Hindlimb muscle (tissue), 1 donor: ENCODE measurements at regions not wholly inside any gene's neighbourhood (a gene's known extent, or its start where the extent isn't known, plus 50 kb on each side); places are given as distances from the start of the nearest gene placed in this dataset.

ENCODE experiments used
- DNase-seq: peaks from one replicate; pipeline ENCODE4 v3.0.0-alpha.2; 2013

DNA sequence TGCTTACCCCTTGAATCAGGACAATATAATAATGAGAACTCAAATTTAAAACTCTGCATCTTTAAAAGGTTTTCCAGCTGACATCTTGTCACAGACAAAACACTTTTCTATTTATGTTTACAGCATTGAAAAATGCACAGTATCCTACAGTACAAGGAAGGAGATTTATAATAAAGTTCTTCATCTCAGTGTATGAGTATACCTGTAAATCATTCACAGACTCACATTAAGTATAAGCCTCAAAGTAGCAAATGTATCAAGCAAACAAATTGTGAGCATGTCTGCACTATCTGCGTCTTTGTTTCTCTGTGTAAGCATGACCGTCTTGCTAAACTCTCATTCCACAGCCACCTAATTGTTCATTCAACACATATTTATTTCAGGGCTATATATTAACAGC is 52.8 kb downstream of the PPP1R2C start:
- DNase-seq, result no peak

GRCh38 chrX:42720209-42720608 is 57.8 kb downstream of the PPP1R2C start:
- no peak for DNase-seq

GRCh38 chrX:42715701-42716262 is 62.2 kb downstream of the PPP1R2C start:
- DNase-seq, result no peak

DNA sequence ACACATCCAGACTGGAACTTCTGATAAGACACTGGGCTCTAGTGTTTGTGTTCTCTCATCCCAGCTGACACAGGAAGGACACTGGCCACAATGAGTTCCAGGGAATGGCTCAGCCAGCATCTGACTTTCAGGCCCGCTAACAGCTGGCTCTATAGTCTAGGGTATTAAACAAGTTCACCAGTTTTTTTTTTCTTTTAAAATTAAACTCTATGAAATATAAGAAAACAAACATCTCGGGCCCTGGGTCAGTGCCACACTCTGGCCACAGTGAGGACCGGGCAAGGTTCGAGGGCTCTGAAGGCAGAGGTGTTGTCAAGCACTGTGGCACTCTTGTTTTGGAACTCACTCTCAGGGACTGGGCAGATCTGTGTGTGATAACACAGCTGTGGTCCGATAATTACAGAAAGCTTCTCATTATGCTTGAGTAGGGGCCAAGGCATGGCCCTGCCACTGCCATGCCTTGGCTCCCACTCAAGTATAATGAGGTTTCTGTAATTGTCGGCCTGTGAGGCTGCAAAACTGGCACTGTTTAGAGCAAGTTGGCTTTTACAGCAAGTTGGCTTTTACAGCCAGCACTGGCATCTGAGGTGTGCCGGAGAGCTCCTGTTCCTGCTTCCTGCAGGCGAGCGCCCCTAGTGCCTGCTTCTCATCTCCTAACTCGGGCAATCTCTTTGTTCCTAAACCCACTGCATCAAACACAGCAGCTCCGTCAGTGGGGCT is 62.8 kb downstream of the PPP1R2C start:
- DNase-seq, result no peak

- DNase-seq, result no peak
These were observed 67.5 kb downstream of the PPP1R2C start for GRCh38 chrX:42710452-42710851.

DNA sequence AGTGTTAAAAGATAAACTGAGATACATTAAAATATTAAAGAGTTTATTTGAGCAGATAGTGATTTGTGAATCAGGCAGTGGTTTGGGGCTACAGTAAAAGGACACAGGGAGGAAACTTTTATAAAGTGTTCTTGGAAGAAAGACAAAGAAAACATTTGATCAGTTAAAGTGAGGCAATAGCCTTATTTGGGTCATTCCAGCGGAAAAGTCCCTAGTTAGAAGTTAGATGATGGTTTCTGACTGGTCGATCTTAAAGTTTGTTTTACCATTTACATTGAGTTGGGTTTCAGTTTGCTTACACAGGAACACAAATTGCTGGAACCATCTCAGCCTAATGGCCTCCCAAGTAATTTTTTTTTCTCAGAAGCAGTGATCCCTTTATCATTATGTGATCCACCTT is 69.7 kb downstream of the PPP1R2C start:
- no peak for DNase-seq

DNA sequence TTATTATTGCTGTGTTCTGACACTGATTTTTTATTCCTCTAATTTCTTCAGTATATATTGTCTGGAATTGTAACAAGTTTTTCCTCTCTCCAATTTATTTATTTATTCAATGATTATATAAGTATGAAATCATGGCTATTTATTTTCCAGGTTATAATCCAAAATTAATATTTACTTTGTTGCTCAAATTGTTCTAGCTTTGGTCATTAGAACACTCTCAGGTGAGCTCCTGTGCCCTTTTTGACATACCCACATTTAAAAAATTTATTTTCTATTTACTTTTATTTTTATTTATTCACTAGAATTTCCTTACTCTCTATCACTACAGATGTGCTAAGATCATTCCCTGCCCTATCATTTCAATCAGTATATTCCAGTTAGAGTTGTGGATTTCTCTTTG is 70.2 kb downstream of the PPP1R2C start:
- no peak for DNase-seq

DNA sequence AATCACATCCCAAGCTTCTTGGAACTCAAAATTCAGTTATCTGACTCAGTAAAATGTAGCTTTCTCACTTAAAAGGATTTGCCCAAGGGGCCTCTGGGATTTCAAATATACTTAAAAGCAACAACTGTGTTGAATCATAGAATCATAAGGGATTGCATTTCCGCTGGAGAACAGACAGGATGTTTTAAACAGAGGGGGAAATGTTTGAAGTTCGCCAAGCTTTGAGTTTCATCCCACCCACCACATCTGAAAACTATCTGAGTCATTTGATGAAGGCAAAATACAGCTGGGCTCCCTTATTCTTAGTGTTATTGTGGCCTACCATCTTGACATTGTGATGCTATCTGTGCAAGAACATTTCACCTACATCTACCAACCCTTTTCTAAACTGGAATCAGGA is 73.5 kb downstream of the PPP1R2C start:
- no peak for DNase-seq

- no peak for DNase-seq
These were observed 80.4 kb downstream of the PPP1R2C start for GRCh38 chrX:42697544-42697943.

GRCh38 chrX:42696536-42697124 is 81.3 kb downstream of the PPP1R2C start:
- DNase-seq, result no peak

GRCh38 chrX:42695800-42696358 is 82.1 kb downstream of the PPP1R2C start:
- DNase-seq, result no peak

DNA sequence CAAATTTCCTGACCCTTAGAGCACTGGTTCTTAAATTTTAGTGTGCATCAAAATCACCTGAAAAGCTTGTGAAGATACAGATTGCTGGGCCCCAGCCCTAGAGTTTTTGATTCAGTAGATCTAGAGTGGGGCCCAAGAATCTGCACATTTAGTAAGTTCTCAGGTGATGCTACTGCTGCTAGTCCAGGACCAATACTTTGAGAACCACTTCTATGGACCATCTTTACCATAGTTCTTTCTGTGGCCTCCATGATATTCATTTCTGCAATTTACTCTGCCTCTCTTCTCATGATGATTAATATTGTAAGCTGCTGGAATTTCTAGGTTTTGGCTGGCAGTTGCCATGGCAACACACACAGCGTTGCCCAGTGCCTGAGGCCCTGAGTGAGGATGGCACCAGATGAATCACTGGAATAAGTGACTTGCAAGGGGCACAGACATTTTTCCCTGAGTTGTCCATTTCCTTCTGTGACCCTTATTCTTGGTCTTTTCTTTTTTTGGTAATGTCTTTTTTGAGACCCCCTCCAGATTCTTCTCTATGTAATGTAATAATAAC is 83.6 kb downstream of the PPP1R2C start:
- DNase-seq, result no peak

DNA sequence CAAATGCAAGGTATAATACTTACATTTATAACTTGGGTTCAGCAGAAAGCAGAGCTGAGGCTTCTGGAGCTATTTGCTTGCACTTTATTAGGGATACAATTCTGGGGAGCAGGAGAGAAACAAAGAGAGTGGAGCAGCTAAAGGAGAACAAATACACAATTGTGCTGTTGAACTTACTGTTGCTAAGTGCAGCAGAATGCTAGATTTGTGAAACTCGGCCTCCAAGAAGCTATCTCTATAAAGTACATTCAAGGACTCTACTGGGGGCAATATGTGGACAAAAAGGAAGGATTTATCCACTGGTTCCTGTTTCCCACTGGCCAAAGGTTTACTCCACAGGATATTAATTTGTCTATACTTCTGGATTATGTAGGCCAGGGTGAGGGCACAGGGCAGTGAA is 86.8 kb downstream of the PPP1R2C start:
- DNase-seq, result no peak

DNA sequence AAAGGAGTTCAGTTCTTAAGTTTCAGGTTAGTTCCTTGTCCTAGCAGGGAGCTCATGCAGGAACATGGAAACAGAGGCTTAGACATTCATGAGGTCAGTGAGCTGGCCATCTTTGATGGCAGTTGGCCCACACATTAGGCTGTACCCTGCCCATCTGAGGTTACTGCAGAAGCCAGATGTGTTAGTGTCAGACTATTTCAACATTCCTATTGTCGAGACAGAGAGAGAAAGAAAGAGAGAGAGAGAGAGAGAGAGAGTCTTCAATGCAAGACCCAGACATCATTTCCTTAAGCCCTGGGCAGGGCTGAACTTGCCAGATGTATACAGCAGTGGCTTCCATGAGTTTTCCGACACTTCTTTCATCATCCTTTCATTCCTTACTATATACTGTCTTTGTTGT is 91.3 kb downstream of the PPP1R2C start:
- no peak for DNase-seq

DNA sequence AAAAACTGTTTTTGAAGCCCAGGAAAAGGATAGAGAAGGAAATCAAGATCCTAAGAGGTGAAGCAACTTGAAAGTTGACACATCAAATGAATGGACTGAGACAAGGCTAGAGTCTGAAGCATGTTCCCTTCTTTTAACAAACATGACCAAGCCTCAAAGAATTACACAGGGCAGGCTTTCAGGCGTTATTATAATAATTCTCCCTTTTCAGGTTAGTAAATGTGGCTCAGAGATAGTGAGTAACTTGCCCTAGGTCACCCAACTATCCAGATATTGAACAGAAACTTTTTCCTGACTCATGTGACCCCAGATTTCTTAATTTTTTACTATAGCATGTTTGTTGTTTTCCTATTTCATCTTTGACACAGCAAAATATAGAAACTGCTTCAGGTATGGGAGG is 91.7 kb downstream of the PPP1R2C start:
- DNase-seq, result no peak

DNA sequence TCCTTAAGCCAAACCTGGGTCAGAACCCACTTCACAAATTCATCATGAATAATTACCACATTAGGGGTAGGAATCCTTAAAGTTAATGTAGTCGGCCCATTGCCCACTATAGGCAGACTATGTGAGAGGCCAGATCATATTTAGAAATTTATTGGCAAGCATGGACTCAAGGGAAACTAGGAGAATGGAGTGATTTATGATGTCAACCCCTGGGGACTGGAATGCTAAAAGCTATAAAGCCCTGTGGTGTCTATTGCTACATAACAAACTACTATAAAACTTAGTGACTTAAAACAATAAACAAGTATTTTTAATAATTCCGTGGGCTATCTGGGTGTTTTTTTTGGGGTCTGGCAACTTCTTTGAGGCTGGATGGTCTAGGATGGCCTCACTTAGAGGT is 93.9 kb downstream of the PPP1R2C start:
- DNase-seq, result no peak

GRCh38 chrX:42680666-42681065 is 97.3 kb downstream of the PPP1R2C start:
- DNase-seq, result peak; percentile 20

- no peak for DNase-seq
These were observed 99.8 kb downstream of the PPP1R2C start for GRCh38 chrX:42678133-42678532.

DNA sequence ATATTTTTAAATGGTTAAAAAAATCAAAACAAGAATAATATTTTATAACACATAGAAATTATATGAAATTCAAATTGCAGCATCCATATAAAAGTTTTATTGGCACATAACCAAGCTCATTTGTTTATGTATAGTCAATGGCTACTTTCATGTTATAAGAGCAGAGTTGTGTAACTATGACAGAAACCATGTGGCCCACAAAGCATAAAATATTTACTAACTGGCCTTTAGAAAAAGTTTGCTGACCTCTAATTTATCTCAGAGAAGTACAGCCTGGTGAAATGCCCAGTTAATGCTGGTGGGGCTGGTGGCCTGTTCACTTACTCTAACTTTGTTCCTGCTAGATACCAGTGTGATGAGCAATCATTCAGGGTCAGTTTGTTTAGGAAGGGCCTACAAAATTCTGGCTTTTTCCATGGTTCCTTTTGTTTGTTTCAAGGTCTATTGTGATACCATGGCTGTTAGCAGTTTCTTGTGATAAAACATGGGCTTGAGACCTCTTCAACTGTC is 104.6 kb downstream of the PPP1R2C start:
- DNase-seq, result no peak

DNA sequence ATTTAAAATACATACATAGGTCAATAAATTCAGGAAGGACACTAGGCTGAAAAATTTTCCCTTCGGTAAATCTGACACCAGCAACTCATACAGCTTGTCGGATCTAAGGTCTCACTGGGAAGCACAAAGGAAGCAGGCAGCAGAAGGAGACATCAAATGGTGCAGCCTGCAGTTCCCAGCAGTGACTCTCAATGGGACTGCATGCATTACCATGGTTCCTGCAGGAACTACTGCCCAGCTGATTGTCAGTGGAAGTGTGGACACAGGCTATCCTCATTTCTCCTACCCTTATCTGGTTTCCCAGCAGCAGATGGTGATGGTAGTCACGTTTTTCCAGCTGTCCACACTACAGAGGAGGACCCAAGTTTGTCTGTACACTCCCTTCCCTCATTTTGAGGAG is 113.3 kb downstream of the PPP1R2C start:
- DNase-seq, result no peak

DNA sequence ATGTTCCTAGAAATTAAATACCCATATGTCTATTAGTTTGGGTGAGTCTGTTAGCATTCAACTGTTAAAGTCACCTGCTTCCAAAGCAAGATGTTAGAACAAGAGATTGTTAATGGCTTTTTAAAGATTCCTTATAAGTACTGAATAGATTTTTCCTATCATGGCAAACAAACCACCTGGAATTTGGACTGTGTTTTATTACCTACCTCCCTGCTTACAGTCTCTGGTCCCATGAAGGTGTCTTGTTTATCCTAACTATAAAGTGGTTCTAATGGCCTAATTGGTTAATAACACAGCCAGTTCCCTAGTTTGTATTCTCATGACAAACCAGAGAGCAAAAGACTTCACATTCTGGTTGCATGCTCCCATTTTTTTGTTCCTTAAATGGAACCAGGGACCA is 149.5 kb downstream of the PPP1R2C start:
- DNase-seq, result no peak

- DNase-seq, result no peak
These were observed 150.1 kb downstream of the PPP1R2C start for GRCh38 chrX:42627891-42628290.

GRCh38 chrX:42624524-42624923 is 153.4 kb downstream of the PPP1R2C start:
- DNase-seq, result no peak

- no peak for DNase-seq
These were observed 158.9 kb downstream of the PPP1R2C start for GRCh38 chrX:42619068-42619467.
